Upper lobe of left lung (tissue), 6 donors: ENCODE measurements at regions not wholly inside any gene's neighbourhood (a gene's known extent, or its start where the extent isn't known, plus 50 kb on each side); places are given as distances from the start of the nearest gene placed in this dataset.

Experiments used
- ATAC-seq, 2 donors: fragments of 200-7000 bp; cut with Tn5 transposase; one replicate each; pipeline ENCODE4 v1.9.1; 2022; ENCODE audit warnings: mild to moderate bottlenecking in 2 of 2, moderate library complexity in 2 of 2; ENCODE audit not compliant: low FRiP score in 2 of 2
- DNase-seq, 2 donors: peaks; one replicate each; pipeline ENCODE4 v3.0.0-alpha.2; 2019 to 2020
- H3K27ac ChIP-seq, 4 donors: fragments of 200-600 bp; sonication (generic); one replicate each; pipeline ENCODE4 v1.5.1; 2016 to 2019
- H3K27me3 ChIP-seq, 4 donors: fragments of 200-600 bp; sonication (generic); one replicate each; pipeline ENCODE4 v1.5.1; 2017 to 2019
- H3K36me3 ChIP-seq, 4 donors: fragments of 200-600 bp; sonication (generic); one replicate each; pipeline ENCODE4 v1.5.1; 2016 to 2019
- H3K4me1 ChIP-seq, 4 donors: fragments of 200-600 bp; sonication (generic); one replicate each; pipeline ENCODE4 v1.5.1; 2018 to 2019
- H3K4me3 ChIP-seq, 4 donors: fragments of 200-600 bp; sonication (generic); one replicate each; pipeline ENCODE4 v1.5.1; 2017 to 2019; ENCODE audit warnings: mild to moderate bottlenecking in 2 of 4, moderate library complexity in 1 of 4
- H3K9me3 ChIP-seq, 4 donors: fragments of 200-600 bp; sonication (generic); one replicate each; pipeline ENCODE4 v1.5.1; 2018 to 2019
- CTCF ChIP-seq, 6 experiments: fragments of 450-650 bp in 4 of 6; fragments of 200-600 bp in 2 of 6; sonication (generic) in 2 of 6; IDR thresholded peaks; one replicate each; pipeline ENCODE4 v1.5.1; 2016 to 2019; ENCODE audit warnings: antibody characterized with exemption in 6 of 6
- EP300 ChIP-seq, 4 donors: sonication (generic); formaldehyde crosslinking; IDR thresholded peaks; one replicate each; pipeline ENCODE4 v1.5.1; 2017; ENCODE audit warnings: antibody characterized with exemption in 4 of 4, control low read depth in 2 of 4
- POLR2A ChIP-seq, 4 donors: fragments of 450-650 bp; IDR thresholded peaks; one replicate each; pipeline ENCODE4 v1.5.1; 2016 to 2017; ENCODE audit warnings: antibody characterized with exemption in 4 of 4, mild to moderate bottlenecking in 2 of 4
- POLR2AphosphoS5 ChIP-seq, 2 donors: sonication (generic); formaldehyde crosslinking; IDR thresholded peaks; one replicate each; pipeline ENCODE4 v1.5.1; 2017; ENCODE audit warnings: antibody characterized with exemption in 2 of 2
- WGBS, 2 donors: methylation state at CpG; one replicate each; pipeline ENCODE4 v1.1.5; 2017 to 2018; 5-methylcytosine and 5-hydroxymethylcytosine counted together
- donor health status: DM: no; HTN: no; CAD: no; lungs with moderate emphysema.
- donor health status: DM: no; HTN: yes; CAD: no; lungs with severe emphysema.

- no peaks in the 10 kb centered on the region for H3K36me3 ChIP-seq
- no peak for TF ChIP-seq POLR2AphosphoS5 (IDR thresholded peaks at IDR 0.05)
- TF ChIP-seq POLR2A (IDR thresholded peaks at IDR 0.05) = no peak
- no peak for TF ChIP-seq CTCF (IDR thresholded peaks at IDR 0.05)
- TF ChIP-seq EP300 (IDR thresholded peaks at IDR 0.05) = no peak
- no peak overlapping the region for H3K4me3 ChIP-seq
- ATAC-seq (no peak), DNase-seq (no peak)
- peak overlapping the region in 1 of 4 donors; percentile 19 for H3K27ac ChIP-seq
- no peaks in the 10 kb centered on the region for H3K4me1 ChIP-seq
- H3K9me3 ChIP-seq = no peaks in the 10 kb centered on the region
- H3K27me3 ChIP-seq = no peaks in the 10 kb centered on the region
- 41 to 47% methylated on average over 2 of the region's 2 CpGs for WGBS, 2 donors
These were observed 426.8 kb downstream of the MAFB start for GRCh38 chr20:40262219-40262618.

GRCh38 chr20:40258931-40259330, 430.1 kb downstream of the MAFB start:
- DNase-seq (no peak), ATAC-seq (no peak)
- Histone ChIP-seq H3K36me3 (no peaks in the 10 kb centered on the region), H3K4me3 (no peak overlapping the region), H3K27ac (no peak overlapping the region), H3K27me3 (no peaks in the 10 kb centered on the region), H3K4me1 (no peaks in the 10 kb centered on the region), H3K9me3 (no peaks in the 10 kb centered on the region)
- 81 to 86% methylated on average over 4 of the region's 4 CpGs for WGBS, 2 donors
- TF ChIP-seq POLR2A (IDR thresholded peaks at IDR 0.05) (no peak), CTCF (IDR thresholded peaks at IDR 0.05) (no peak), POLR2AphosphoS5 (IDR thresholded peaks at IDR 0.05) (no peak), EP300 (IDR thresholded peaks at IDR 0.05) (no peak)

- no peaks in the 10 kb centered on the region for H3K27me3 ChIP-seq
- DNase-seq = no peak
These were observed 431.3 kb downstream of the MAFB start for GRCh38 chr20:40257763-40258162.

GRCh38 chr20:40255365-40255764, 433.7 kb downstream of the MAFB start:
- H3K27me3 ChIP-seq = no peaks in the 10 kb centered on the region
- no peak overlapping the region for H3K4me3 ChIP-seq
- DNase-seq (no peak), ATAC-seq (no peak)
- no peaks in the 10 kb centered on the region for H3K36me3 ChIP-seq
- no peak overlapping the region for H3K27ac ChIP-seq
- 38 to 59% methylated on average over 1 of the region's 1 CpG for WGBS, 2 donors
- no peaks in the 10 kb centered on the region for H3K9me3 ChIP-seq
- TF ChIP-seq EP300 (IDR thresholded peaks at IDR 0.05) (no peak), CTCF (IDR thresholded peaks at IDR 0.05) (peak in 1 of 6 experiments; percentile 24)
- H3K4me1 ChIP-seq = no peaks in the 10 kb centered on the region

More at GRCh38 chr20:40257763-40258162, 431.3 kb downstream of the MAFB start:
- no peak for ATAC-seq
- Histone ChIP-seq H3K36me3 (no peaks in the 10 kb centered on the region), H3K27ac (no peak overlapping the region), H3K9me3 (no peaks in the 10 kb centered on the region), H3K4me1 (no peaks in the 10 kb centered on the region), H3K4me3 (no peak overlapping the region)
- WGBS, 2 donors = 89 to 91% methylated on average over 2 of the region's 2 CpGs
- no peak for TF ChIP-seq POLR2A (IDR thresholded peaks at IDR 0.05)
- no peak for TF ChIP-seq CTCF (IDR thresholded peaks at IDR 0.05)
- TF ChIP-seq POLR2AphosphoS5 (IDR thresholded peaks at IDR 0.05) = no peak
- no peak for TF ChIP-seq EP300 (IDR thresholded peaks at IDR 0.05)

- no peak overlapping the region for H3K27ac ChIP-seq
- no peaks in the 10 kb centered on the region for H3K36me3 ChIP-seq
- WGBS, 2 donors = 76 to 82% methylated on average over 6 of the region's 6 CpGs
- H3K9me3 ChIP-seq = no peaks in the 10 kb centered on the region
- no peak overlapping the region for H3K4me3 ChIP-seq
- no peaks in the 10 kb centered on the region for H3K27me3 ChIP-seq
- TF ChIP-seq POLR2AphosphoS5 (IDR thresholded peaks at IDR 0.05) (no peak), CTCF (IDR thresholded peaks at IDR 0.05) (no peak), POLR2A (IDR thresholded peaks at IDR 0.05) (no peak), EP300 (IDR thresholded peaks at IDR 0.05) (no peak)
- no peak for DNase-seq
- no peaks in the 10 kb centered on the region for H3K4me1 ChIP-seq
- no peak for ATAC-seq
These were observed 434.8 kb downstream of the MAFB start for GRCh38 chr20:40254023-40254772.
